ENCODE measurements at regions not wholly inside any gene's neighbourhood (a gene's known extent, or its start where the extent isn't known, plus 50 kb on each side); places are given as distances from the start of the nearest gene placed in this dataset.
A peak's percentile ranks its signal among the peaks of the same experiment; 100 is the strongest.

DNA sequence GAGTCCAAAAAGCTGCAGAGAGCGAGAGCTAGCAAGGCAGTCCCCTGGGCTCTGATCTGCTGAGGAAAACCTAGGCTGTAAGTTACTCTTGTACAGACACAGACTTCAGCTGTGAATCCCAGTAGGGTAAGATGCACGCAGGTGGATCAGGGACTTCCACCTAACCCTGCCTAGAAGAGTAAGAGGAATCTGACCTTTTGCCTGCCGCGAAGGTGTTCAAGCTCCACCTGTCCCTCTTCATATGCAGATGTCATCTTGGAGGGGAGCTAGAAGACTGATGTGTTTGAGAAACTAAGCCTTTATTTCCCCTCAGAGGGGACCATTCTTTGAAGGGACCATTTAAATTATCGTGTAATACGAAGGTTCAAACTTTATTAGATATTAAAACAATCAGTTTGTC, 108.6 kb upstream of the USP24 start:
- no peak overlapping the region for H3K4me3 ChIP-seq (ENCODE audit: low read depth, low read length)
- DNase-seq (ENCODE audit: low read depth) = no peak
- TF ChIP-seq, protein P1, sequence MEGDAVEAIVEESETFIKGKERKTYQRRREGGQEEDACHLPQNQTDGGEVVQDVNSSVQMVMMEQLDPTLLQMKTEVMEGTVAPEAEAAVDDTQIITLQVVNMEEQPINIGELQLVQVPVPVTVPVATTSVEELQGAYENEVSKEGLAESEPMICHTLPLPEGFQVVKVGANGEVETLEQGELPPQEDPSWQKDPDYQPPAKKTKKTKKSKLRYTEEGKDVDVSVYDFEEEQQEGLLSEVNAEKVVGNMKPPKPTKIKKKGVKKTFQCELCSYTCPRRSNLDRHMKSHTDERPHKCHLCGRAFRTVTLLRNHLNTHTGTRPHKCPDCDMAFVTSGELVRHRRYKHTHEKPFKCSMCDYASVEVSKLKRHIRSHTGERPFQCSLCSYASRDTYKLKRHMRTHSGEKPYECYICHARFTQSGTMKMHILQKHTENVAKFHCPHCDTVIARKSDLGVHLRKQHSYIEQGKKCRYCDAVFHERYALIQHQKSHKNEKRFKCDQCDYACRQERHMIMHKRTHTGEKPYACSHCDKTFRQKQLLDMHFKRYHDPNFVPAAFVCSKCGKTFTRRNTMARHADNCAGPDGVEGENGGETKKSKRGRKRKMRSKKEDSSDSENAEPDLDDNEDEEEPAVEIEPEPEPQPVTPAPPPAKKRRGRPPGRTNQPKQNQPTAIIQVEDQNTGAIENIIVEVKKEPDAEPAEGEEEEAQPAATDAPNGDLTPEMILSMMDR (IDR thresholded peaks at IDR 0.05; ENCODE audit: insufficient read depth, low read depth, low read length) = no peak

DNA sequence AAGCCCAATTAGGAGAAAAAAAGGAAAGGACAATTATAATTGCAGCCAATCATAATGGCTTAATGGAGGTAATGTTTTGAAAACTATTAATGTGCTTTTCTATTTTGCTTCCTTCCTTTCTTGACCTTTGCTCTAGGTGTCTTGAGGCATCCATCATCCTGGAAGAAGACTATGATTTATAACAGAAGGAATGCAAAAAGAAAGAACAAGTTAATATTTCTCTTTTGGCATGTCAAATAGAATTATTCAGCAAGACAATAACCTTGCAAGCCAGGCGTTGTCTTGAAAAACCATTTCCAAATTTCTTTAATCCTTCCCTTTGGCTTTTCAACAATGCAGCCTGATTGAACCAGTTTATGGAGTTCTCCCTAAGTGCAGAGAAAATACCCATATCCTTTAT, 107.7 kb upstream of the USP24 start:
- no peak for DNase-seq (ENCODE audit: low read depth)
- TF ChIP-seq, protein P1 (IDR thresholded peaks at IDR 0.05; ENCODE audit: insufficient read depth, low read depth, low read length) = no peak
- H3K4me3 ChIP-seq (ENCODE audit: low read depth, low read length) = no peak overlapping the region

GRCh38 chr1:55321942-55322341, 106.8 kb upstream of the USP24 start:
- TF ChIP-seq, protein P1 (IDR thresholded peaks at IDR 0.05; ENCODE audit: insufficient read depth, low read depth, low read length) = no peak
- DNase-seq (ENCODE audit: low read depth) = peak; percentile 48

GRCh38 chr1:55320891-55321290, 105.7 kb upstream of the USP24 start:
- no peak for DNase-seq (ENCODE audit: low read depth)
- TF ChIP-seq, protein P1 (IDR thresholded peaks at IDR 0.05; ENCODE audit: insufficient read depth, low read depth, low read length) = no peak
- H3K4me3 ChIP-seq (ENCODE audit: low read depth, low read length) = no peak overlapping the region

More at GRCh38 chr1:55321942-55322341, 106.8 kb upstream of the USP24 start:
- no peak overlapping the region for H3K4me3 ChIP-seq (ENCODE audit: low read depth, low read length)

GRCh38 chr1:55318116-55318817, 103.1 kb upstream of the USP24 start:
- TF ChIP-seq, protein P1 (IDR thresholded peaks at IDR 0.05; ENCODE audit: insufficient read depth, low read depth, low read length) = no peak
- no peak overlapping the region for H3K4me3 ChIP-seq (ENCODE audit: low read depth, low read length)
- no peak for DNase-seq (ENCODE audit: low read depth)

DNA sequence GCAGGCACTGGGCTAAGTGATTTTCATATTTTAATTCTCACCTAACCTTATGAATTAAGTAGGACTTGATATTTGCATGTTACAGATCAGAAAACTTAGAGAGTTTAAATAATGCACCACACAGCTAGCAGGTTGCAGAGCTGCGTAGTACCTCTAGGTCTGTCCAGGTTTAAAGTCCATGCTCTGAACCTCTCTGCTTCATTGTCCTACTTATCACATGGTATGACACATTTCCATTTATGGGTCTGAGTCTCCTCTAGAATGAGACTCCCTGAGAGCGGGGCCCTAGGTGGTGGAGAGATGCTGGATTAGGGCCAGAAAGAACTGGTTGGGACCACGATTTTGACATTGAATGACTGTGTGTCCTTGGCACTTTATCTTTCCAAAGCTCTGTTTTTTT, 102.5 kb upstream of the USP24 start:
- TF ChIP-seq, protein P1 (IDR thresholded peaks at IDR 0.05; ENCODE audit: insufficient read depth, low read depth, low read length) = no peak
- no peak overlapping the region for H3K4me3 ChIP-seq (ENCODE audit: low read depth, low read length)
- DNase-seq (ENCODE audit: low read depth) = no peak
